Calu3 (cell line): ENCODE measurements at regions not wholly inside any gene's neighbourhood (a gene's known extent, or its start where the extent isn't known, plus 50 kb on each side); places are given as distances from the start of the nearest gene placed in this dataset.

Experiments
- BruUV-seq: library from RNA; stranded (reverse); fragments of 400-500 nt; replicated peaks from 2 replicates; lab custom pipeline; 2021; lab: Mats Ljungman, UMichigan
- CTCF ChIA-PET: fragments of 300-600 bp; sonication (Branson Sonifier 250); formaldehyde crosslinking; loops from one replicate; lab custom pipeline; 2022; ENCODE audit warnings: antibody characterized with exemption; lab: Charles Lee
- DNase-seq: peaks from one replicate; pipeline ENCODE4 v3.0.0; 2022
- H3K27ac Mint-ChIP-seq: one replicate; pipeline ENCODE4 v1.8.0; 2022; ENCODE audit warnings: mixed read lengths; ENCODE audit not compliant: unreplicated experiment
- H3K27me3 Mint-ChIP-seq: one replicate; pipeline ENCODE4 v1.8.0; 2022; ENCODE audit warnings: mixed read lengths; ENCODE audit not compliant: unreplicated experiment
- H3K36me3 Mint-ChIP-seq: one replicate; pipeline ENCODE4 v1.8.0; 2022; ENCODE audit warnings: mild to moderate bottlenecking, moderate library complexity, mixed read lengths; ENCODE audit not compliant: insufficient read depth, unreplicated experiment
- H3K4me1 Mint-ChIP-seq: one replicate; pipeline ENCODE4 v1.8.0; 2022; ENCODE audit warnings: mild to moderate bottlenecking, low read depth, mixed read lengths; ENCODE audit not compliant: unreplicated experiment
- H3K4me3 Mint-ChIP-seq: one replicate; pipeline ENCODE4 v1.8.0; 2022; ENCODE audit warnings: mild to moderate bottlenecking, low read depth, moderate library complexity, mixed read lengths; ENCODE audit not compliant: unreplicated experiment
- H3K9me3 Mint-ChIP-seq: one replicate; pipeline ENCODE4 v1.8.0; 2022; ENCODE audit warnings: low read depth, mixed read lengths; ENCODE audit not compliant: unreplicated experiment
- intact Hi-C: fragments of 100-400 bp; cut with micrococcal nuclease; formaldehyde crosslinking; loops from one replicate; pipeline ENCODE4 v1.10.0; 2022; ENCODE audit not compliant: unreplicated experiment
- TF ChIP-seq, protein P1 (sequence below): fragments of 200-600 bp; IDR thresholded peaks from one replicate; pipeline ENCODE4 v1.8.0; 2022; ENCODE audit warnings: antibody characterized with exemption; ENCODE audit not compliant: unreplicated experiment

DNA sequence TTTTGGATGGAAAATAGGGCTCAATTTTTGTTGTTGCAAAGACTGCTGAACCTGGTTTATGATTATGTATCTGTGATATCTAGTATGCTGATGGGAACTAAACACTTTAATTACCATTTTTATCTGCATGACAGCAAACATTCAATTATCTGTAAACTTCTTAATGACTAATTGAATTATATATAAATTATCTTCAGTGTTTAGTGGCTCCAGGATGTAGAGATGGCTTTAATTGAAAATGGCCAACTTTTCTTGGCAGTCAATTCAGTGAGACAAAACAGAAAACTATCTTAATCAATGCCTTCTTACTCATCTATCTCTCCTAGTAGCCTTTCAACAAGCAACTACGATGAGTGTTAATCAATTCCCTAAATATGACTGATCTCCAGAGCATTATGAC, 591.3 kb downstream of the HACE1 start:
- BruUV-seq = no TSS peak
- H3K27me3 Mint-ChIP-seq = no peaks in the 10 kb centered on the region
- no peaks in the 10 kb centered on the region for H3K4me1 Mint-ChIP-seq
- H3K27ac Mint-ChIP-seq = no peak overlapping the region
- intact Hi-C loops = no loop called here
- H3K36me3 Mint-ChIP-seq = no peaks in the 10 kb centered on the region
- no peak for DNase-seq
- no peak overlapping the region for H3K4me3 Mint-ChIP-seq
- CTCF ChIA-PET = no interaction called here
- TF ChIP-seq, protein P1, sequence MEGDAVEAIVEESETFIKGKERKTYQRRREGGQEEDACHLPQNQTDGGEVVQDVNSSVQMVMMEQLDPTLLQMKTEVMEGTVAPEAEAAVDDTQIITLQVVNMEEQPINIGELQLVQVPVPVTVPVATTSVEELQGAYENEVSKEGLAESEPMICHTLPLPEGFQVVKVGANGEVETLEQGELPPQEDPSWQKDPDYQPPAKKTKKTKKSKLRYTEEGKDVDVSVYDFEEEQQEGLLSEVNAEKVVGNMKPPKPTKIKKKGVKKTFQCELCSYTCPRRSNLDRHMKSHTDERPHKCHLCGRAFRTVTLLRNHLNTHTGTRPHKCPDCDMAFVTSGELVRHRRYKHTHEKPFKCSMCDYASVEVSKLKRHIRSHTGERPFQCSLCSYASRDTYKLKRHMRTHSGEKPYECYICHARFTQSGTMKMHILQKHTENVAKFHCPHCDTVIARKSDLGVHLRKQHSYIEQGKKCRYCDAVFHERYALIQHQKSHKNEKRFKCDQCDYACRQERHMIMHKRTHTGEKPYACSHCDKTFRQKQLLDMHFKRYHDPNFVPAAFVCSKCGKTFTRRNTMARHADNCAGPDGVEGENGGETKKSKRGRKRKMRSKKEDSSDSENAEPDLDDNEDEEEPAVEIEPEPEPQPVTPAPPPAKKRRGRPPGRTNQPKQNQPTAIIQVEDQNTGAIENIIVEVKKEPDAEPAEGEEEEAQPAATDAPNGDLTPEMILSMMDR = no peak
- H3K9me3 Mint-ChIP-seq = no peaks in the 10 kb centered on the region

DNA sequence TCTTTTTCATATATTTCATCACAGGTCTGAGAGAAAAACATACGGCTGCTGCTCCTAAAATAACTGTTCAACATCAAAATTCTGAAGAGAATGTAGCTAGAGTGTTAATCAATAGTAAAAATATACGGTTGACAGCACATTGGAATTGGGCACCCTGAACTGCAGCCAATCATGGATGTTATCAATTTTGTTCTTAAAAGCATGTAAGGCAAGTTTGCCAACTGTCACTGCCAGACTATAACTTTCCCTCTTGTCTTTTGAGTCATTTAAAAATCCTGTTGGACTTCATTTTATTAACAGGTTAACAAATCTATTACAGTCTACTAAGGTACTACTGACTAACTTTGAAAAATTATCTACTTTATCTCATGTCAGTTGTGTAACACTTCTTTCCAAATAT, 592.8 kb downstream of the HACE1 start:
- DNase-seq = no peak
- no peaks in the 10 kb centered on the region for H3K27me3 Mint-ChIP-seq

DNA sequence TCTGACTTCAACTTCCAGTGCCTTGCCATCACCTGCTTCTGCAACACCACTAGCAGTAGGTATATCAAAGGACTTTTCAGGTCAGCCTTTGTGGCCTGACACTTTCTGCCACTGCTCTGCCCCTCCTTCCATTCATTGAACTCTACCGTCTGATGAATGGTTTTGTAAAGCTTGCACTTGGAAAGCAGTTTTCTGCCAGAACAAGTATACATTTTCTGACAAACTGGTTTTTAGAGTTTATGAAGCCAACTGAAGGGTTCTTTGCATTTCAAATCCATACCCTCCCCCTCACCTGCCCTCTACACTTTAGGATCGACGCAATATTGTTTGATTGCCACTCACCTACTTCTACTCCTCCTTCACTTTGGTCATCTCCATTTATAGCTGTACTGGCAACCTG, 603.1 kb downstream of the HACE1 start:
- Mint-ChIP-seq H3K4me3 (no peak overlapping the region), H3K4me1 (no peaks in the 10 kb centered on the region), H3K27ac (no peak overlapping the region), H3K27me3 (no peaks in the 10 kb centered on the region), H3K9me3 (no peaks in the 10 kb centered on the region), H3K36me3 (no peaks in the 10 kb centered on the region)
- DNase-seq = no peak
- CTCF ChIA-PET = no interaction called here
- BruUV-seq = no TSS peak
- intact Hi-C loops = no loop called here
- TF ChIP-seq, protein P1 = no peak

More for the DNA sequence above, 592.8 kb downstream of the HACE1 start:
- H3K9me3 Mint-ChIP-seq = no peaks in the 10 kb centered on the region
- intact Hi-C loops = no loop called here
- no peaks in the 10 kb centered on the region for H3K4me1 Mint-ChIP-seq
- H3K36me3 Mint-ChIP-seq = no peaks in the 10 kb centered on the region
- no peak overlapping the region for H3K27ac Mint-ChIP-seq
- BruUV-seq = no TSS peak
- H3K4me3 Mint-ChIP-seq = no peak overlapping the region
- CTCF ChIA-PET = no interaction called here
- TF ChIP-seq, protein P1 = no peak

DNA sequence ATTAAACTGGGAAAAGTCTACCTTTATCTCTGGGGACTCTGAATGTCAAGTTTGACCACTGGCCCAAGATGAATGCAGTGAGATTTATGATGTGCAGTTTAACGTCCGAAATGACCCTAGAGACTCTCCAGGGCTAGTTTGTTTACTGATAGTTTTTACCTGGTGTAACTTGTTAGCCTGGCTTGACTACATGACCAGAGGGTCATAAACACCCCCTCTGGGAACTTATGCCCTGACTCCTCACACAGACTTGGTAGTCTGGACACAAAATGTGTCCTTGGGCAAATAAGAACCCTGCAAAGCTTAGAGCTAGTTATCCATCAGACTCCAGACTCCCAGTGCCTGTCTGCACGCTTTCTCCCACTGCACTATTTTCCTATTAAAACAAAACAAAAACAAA, 606.5 kb downstream of the HACE1 start:
- Mint-ChIP-seq H3K27me3 (no peaks in the 10 kb centered on the region), H3K9me3 (peaks cover 2% of the 10 kb centered on the region), H3K4me3 (no peak overlapping the region), H3K4me1 (no peaks in the 10 kb centered on the region), H3K27ac (no peak overlapping the region), H3K36me3 (no peaks in the 10 kb centered on the region)
- CTCF ChIA-PET = interaction anchor here (0.6 kb wide), 1 partner anchor 420 kb away, joined by 3 read pairs; no protein-coding TSS in a partner anchor
- TF ChIP-seq, protein P1 = no peak
- no TSS peak for BruUV-seq
- DNase-seq = no peak
- intact Hi-C loops = no loop called here

DNA sequence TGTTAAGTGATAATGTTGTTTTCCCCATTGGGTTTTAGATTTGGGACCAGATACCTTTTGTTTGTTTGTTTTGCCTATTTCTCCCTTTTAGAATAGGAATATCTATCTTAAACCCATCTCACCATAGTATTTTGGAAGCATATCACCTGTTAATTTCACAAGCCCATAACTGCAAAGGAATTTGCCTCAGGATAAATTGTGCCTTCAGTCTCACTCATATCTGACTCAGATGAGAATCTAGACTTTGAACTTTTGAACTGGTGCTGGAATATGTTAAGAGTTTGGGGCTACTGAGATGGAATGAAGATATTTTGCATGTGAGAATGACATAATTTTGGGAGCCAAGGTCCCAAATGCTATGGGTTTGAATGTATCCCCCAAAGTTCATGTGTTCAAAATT, 607.4 kb downstream of the HACE1 start:
- Mint-ChIP-seq H3K36me3 (no peaks in the 10 kb centered on the region), H3K4me1 (no peaks in the 10 kb centered on the region), H3K4me3 (no peak overlapping the region), H3K27ac (no peak overlapping the region), H3K27me3 (no peaks in the 10 kb centered on the region), H3K9me3 (peaks cover 3% of the 10 kb centered on the region)
- DNase-seq = no peak
- BruUV-seq = no TSS peak
- CTCF ChIA-PET = no interaction called here
- intact Hi-C loops = no loop called here
- TF ChIP-seq, protein P1 = no peak
